ENCODE measurements at regions not wholly inside any gene's neighbourhood (a gene's known extent, or its start where the extent isn't known, plus 50 kb on each side); places are given as distances from the start of the nearest gene placed in this dataset.

- no peak for TF ChIP-seq CTCF (IDR thresholded peaks at IDR 0.05)
- TF ChIP-seq ZFX (IDR thresholded peaks at IDR 0.05; ENCODE audit: borderline replicate concordance): no peak
- H3K27ac ChIP-seq: no peak overlapping the region
Observed at GRCh38 chr1:104795931-104796330, 1046.2 kb downstream of the AMY1C start.

- no peak for TF ChIP-seq CTCF (IDR thresholded peaks at IDR 0.05)
- TF ChIP-seq ZFX (IDR thresholded peaks at IDR 0.05; ENCODE audit: borderline replicate concordance): no peak
- no peak overlapping the region for H3K27ac ChIP-seq
Observed at GRCh38 chr1:104797982-104798381, 1048.3 kb downstream of the AMY1C start.

DNA sequence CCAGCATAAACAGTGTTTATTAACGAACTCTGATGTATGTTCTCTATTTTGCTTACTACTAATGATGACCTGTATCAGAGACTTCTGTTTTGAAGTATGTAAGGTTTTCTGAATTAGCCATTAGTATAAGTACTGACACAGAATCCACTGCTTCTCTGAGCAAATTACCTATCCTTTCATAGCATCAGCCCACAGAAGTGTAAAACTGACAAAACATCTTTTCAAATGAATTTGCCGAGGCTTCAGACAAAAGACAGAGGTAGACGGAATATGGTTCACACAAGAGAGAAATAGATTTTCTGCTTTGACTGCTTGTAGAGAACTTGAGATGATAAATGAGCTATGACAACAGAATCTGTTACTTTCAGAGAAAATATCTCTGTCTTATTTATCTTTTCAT is 1051.6 kb downstream of the AMY1C start:
- no peak overlapping the region for H3K27ac ChIP-seq
- TF ChIP-seq CTCF (IDR thresholded peaks at IDR 0.05) (no peak), ZFX (IDR thresholded peaks at IDR 0.05; ENCODE audit: borderline replicate concordance) (no peak)

DNA sequence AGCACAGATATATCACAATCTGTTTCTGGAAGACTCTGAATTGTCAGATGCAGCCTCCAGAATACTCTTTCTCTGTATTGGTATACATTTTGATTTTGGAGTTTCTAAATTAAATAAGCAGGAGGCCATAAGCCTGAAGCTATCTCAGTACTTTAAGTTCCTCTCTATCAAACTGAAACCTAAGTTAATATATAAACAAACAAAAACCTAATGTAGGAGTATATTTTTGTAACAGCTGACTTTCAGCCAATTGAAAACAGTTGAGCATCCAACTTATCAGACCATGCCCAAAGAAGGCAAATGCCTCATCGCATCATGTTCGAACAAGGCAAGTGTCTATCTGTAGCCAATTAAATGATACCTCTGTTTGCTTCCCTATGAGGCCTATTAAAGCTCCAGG is 1054.4 kb downstream of the AMY1C start:
- TF ChIP-seq ZFX (IDR thresholded peaks at IDR 0.05; ENCODE audit: borderline replicate concordance): no peak
- TF ChIP-seq CTCF (IDR thresholded peaks at IDR 0.05): no peak
- no peak overlapping the region for H3K27ac ChIP-seq

DNA sequence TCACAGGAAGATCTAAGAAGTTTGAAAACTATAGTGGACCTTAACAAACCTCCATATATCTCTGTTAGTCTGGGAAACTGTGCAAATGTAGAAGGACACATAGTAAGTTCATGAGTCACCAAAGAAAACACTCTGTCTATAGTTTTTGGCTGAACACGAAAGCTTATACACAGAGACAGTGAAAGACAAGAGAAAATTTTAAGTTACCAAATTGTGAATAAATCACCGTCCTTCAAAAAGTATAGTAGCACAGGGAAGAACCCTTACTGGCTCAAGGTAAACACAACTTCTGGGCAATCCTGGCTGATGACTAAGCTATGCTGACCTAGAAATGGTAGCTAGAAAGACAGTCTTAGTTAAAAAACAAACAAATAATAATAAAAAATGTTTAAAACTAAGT is 1057.9 kb downstream of the AMY1C start:
- H3K27ac ChIP-seq: no peak overlapping the region
- TF ChIP-seq ZFX (IDR thresholded peaks at IDR 0.05; ENCODE audit: borderline replicate concordance) (no peak), CTCF (IDR thresholded peaks at IDR 0.05) (no peak)

DNA sequence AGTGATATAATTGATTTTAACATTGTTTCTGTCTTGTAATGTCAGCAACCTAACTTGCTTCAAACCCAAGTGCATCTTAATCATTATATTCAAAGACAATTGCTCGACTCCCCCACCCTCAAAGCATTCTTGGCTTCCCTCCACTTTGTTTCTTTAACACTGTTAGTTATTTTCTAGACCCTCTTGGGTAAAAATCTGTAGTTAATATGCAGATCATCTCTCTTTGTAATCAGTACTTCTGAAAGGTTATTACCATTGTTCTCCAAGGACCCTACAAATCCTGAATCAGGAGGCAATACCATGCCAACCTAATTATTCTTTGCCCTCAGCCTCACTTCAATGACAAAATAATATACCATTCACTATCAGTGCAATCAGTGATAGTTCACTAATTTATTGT is 1075.7 kb downstream of the AMY1C start:
- no peak overlapping the region for H3K27ac ChIP-seq
- no peak for TF ChIP-seq ZFX (IDR thresholded peaks at IDR 0.05; ENCODE audit: borderline replicate concordance)
- no peak for TF ChIP-seq CTCF (IDR thresholded peaks at IDR 0.05)

- TF ChIP-seq CTCF (IDR thresholded peaks at IDR 0.05) (no peak), ZFX (IDR thresholded peaks at IDR 0.05; ENCODE audit: borderline replicate concordance) (no peak)
- H3K27ac ChIP-seq: no peak overlapping the region
Observed at GRCh38 chr1:104830534-104830933, 1080.8 kb downstream of the AMY1C start.
